GM12873 (cell line): ENCODE measurements at regions not wholly inside any gene's neighbourhood (a gene's known extent, or its start where the extent isn't known, plus 50 kb on each side); places are given as distances from the start of the nearest gene placed in this dataset.

Experiments used
- TF ChIP-seq, protein P1 (sequence below): IDR thresholded peaks from 2 replicates; pipeline ENCODE4 v1.5.1; 2012; ENCODE audit warnings: low read depth, mild to moderate bottlenecking, moderate library complexity, low read length, control low read depth; ENCODE audit not compliant: insufficient read depth; ENCODE audit errors: missing control alignments

- TF ChIP-seq, protein P1, sequence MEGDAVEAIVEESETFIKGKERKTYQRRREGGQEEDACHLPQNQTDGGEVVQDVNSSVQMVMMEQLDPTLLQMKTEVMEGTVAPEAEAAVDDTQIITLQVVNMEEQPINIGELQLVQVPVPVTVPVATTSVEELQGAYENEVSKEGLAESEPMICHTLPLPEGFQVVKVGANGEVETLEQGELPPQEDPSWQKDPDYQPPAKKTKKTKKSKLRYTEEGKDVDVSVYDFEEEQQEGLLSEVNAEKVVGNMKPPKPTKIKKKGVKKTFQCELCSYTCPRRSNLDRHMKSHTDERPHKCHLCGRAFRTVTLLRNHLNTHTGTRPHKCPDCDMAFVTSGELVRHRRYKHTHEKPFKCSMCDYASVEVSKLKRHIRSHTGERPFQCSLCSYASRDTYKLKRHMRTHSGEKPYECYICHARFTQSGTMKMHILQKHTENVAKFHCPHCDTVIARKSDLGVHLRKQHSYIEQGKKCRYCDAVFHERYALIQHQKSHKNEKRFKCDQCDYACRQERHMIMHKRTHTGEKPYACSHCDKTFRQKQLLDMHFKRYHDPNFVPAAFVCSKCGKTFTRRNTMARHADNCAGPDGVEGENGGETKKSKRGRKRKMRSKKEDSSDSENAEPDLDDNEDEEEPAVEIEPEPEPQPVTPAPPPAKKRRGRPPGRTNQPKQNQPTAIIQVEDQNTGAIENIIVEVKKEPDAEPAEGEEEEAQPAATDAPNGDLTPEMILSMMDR, result no peak
Observed at GRCh38 chr10:53690524-53691240, 918.1 kb upstream of the MBL2 start.

- TF ChIP-seq, protein P1, result no peak
Observed at GRCh38 chr10:53687800-53688199, 915.2 kb upstream of the MBL2 start.

- TF ChIP-seq, protein P1, result no peak
Observed at GRCh38 chr10:53682885-53683284, 910.3 kb upstream of the MBL2 start.

DNA sequence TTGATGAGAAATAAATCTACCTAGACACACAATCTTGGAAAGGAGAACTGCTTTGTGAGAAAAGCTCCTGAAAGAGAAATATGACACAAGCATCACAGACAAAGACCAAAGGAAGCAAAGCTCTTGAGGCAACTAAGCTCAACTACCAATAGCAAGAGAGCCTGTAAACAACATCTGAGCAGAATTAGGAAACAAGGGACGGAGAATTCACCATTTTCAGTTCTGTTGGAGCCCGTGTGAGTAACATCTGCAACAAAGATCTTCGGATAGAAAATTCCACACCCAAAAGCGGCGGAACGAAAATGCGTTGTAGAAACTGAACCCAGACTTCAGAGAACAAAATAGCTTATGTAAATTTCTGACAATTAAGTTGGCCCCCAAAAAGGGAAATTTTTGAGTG is 909.9 kb upstream of the MBL2 start:
- TF ChIP-seq, protein P1, result no peak

- TF ChIP-seq, protein P1, result no peak
Observed at GRCh38 chr10:53679666-53680065, 907.1 kb upstream of the MBL2 start.

- TF ChIP-seq, protein P1, result no peak
Observed at GRCh38 chr10:53675177-53675576, 902.6 kb upstream of the MBL2 start.

DNA sequence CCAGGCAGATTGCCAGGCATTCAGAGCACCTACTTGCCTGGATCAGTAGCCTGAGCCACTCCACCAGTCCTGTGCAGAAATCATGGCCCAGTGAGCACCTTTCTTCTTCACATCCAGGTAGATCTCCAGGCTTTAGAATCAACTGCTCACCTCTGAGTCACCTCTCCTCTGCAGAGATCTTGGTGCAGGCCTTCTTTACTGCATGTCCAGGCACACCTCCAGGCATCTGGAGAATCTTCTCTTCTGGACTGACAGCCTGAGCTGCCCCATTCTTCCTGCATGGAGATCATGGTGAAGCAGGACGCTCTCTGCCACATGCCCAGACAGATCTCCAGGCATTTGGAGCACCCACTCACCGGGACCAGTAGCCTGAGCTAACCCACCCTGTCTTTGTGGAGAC is 894.5 kb upstream of the MBL2 start:
- TF ChIP-seq, protein P1, result no peak
